IMR-90 (cell line): ENCODE measurements at regions not wholly inside any gene's neighbourhood (a gene's known extent, or its start where the extent isn't known, plus 50 kb on each side); places are given as distances from the start of the nearest gene placed in this dataset.

Source experiments
- ATAC-seq: fragments of 200-7000 bp; cut with Tn5 transposase; 2 replicates; pipeline ENCODE4 v1.9.1; 2020; ENCODE audit warnings: low read depth, mild to moderate bottlenecking, moderate library complexity
- BruUV-seq: library from RNA; stranded (reverse); fragments of 400-500 nt; replicated peaks from 2 replicates; lab custom pipeline; 2021; lab: Mats Ljungman, UMichigan
- CTCF ChIA-PET: fragments of 300-600 bp; formaldehyde crosslinking; extraction: SDS; loops from one replicate; lab custom pipeline; 2021; ENCODE audit warnings: antibody characterized with exemption; lab: Yijun Ruan, JAX
- POLR2A ChIA-PET: fragments of 300-600 bp; sonication (Branson Sonifier 250); formaldehyde crosslinking; loops from one replicate; lab custom pipeline; 2022; ENCODE audit warnings: antibody characterized with exemption; ENCODE audit not compliant: unreplicated experiment; lab: Charles Lee
- DNase-seq: peaks from one replicate; pipeline ENCODE4 v3.0.0; 2013
- H2AFZ ChIP-seq: replicated peaks from 2 replicates; pipeline ENCODE3; 2013; ENCODE audit warnings: low read length, mild to moderate bottlenecking; ENCODE audit not compliant: poor library complexity
- H2AK5ac ChIP-seq: 2 replicates; pipeline ENCODE4 v1.6.1; 2013; ENCODE audit warnings: low read depth, low read length, inconsistent platforms
- H2AK9ac ChIP-seq: replicated peaks from 2 replicates; pipeline ENCODE3; 2013; ENCODE audit warnings: mild to moderate bottlenecking, low read depth, low read length, moderate library complexity; ENCODE audit not compliant: poor library complexity
- H2BK120ac ChIP-seq: 2 replicates; pipeline ENCODE4 v1.6.1; 2013; ENCODE audit warnings: low read depth, low read length, inconsistent platforms
- H2BK15ac ChIP-seq: 3 replicates; pipeline ENCODE4 v1.6.1; 2013; ENCODE audit warnings: low read depth, low read length, inconsistent platforms
- H2BK20ac ChIP-seq: 2 replicates; pipeline ENCODE4 v1.6.1; 2013; ENCODE audit warnings: low read depth, mild to moderate bottlenecking, inconsistent platforms, low read length, moderate library complexity
- H2BK5ac ChIP-seq: 2 replicates; pipeline ENCODE4 v1.6.1; 2013; ENCODE audit warnings: mild to moderate bottlenecking, low read depth, low read length, inconsistent platforms; ENCODE audit not compliant: poor library complexity, severe bottlenecking
- H3K14ac ChIP-seq: replicated peaks from 2 replicates; pipeline ENCODE4 v1.6.1; 2013; ENCODE audit warnings: low read depth, low read length, inconsistent platforms
- H3K18ac ChIP-seq: 2 replicates; pipeline ENCODE4 v1.6.1; 2013; ENCODE audit warnings: low read depth, low read length, control low read depth
- H3K23ac ChIP-seq: 2 replicates; pipeline ENCODE4 v1.6.1; 2013; ENCODE audit warnings: low read depth, low read length, inconsistent platforms
- H3K27ac ChIP-seq: 2 replicates; pipeline ENCODE4 v1.5.1; 2013; ENCODE audit warnings: mild to moderate bottlenecking, control low read depth, low read length; ENCODE audit not compliant: insufficient read depth
- H3K27me3 ChIP-seq: 2 replicates; pipeline ENCODE4 v1.6.1; 2013; ENCODE audit warnings: low read length; ENCODE audit not compliant: control insufficient read depth, insufficient read depth
- H3K36me3 ChIP-seq: 2 replicates; pipeline ENCODE4 v1.6.1; 2013; ENCODE audit warnings: low read length, mixed read lengths; ENCODE audit not compliant: control insufficient read depth, insufficient read depth
- H3K4ac ChIP-seq: 2 replicates; pipeline ENCODE4 v1.6.1; 2013; ENCODE audit warnings: low read depth, low read length, inconsistent platforms
- H3K4me1 ChIP-seq: 2 replicates; pipeline ENCODE4 v1.6.1; 2013; ENCODE audit warnings: low read length, mixed read lengths; ENCODE audit not compliant: control insufficient read depth, insufficient read depth
- H3K4me2 ChIP-seq: 2 replicates; pipeline ENCODE4 v1.6.1; 2013; ENCODE audit warnings: low read depth, mild to moderate bottlenecking, control low read depth, low read length, moderate library complexity
- H3K4me3 ChIP-seq: 2 replicates; pipeline ENCODE4 v1.5.1; 2013; ENCODE audit warnings: low read depth, mild to moderate bottlenecking, control low read depth, low read length, moderate library complexity; ENCODE audit not compliant: insufficient read depth
- H3K56ac ChIP-seq: 2 replicates; pipeline ENCODE4 v1.6.1; 2013; ENCODE audit warnings: low read length, inconsistent platforms; ENCODE audit not compliant: insufficient read depth; ENCODE audit errors: extremely low read depth
- H3K79me1 ChIP-seq, 2 experiments: 2 replicates each; pipeline ENCODE4 v1.6.1; 2013; ENCODE audit warnings: low read length in 2 of 2, inconsistent platforms in 1 of 2, low read depth in 1 of 2
- H3K9ac ChIP-seq: 2 replicates; pipeline ENCODE4 v1.6.1; 2013; ENCODE audit warnings: low read depth, low read length, control low read depth
- H3K9me1 ChIP-seq: 2 replicates; pipeline ENCODE4 v1.6.1; 2013; ENCODE audit warnings: low read length, inconsistent platforms; ENCODE audit not compliant: insufficient read depth
- H3K9me3 ChIP-seq: 2 replicates; pipeline ENCODE4 v1.6.1; 2013; ENCODE audit warnings: low read length; ENCODE audit not compliant: control insufficient read depth, insufficient read depth
- H4K20me1 ChIP-seq: 2 replicates; pipeline ENCODE4 v1.6.1; 2013; ENCODE audit warnings: low read length, inconsistent platforms; ENCODE audit not compliant: insufficient read depth
- H4K5ac ChIP-seq: 2 replicates; pipeline ENCODE4 v1.6.1; 2013; ENCODE audit warnings: mild to moderate bottlenecking, low read depth, low read length, control low read depth
- H4K8ac ChIP-seq, 2 experiments: 2 replicates each; pipeline ENCODE4 v1.6.1; 2013; ENCODE audit warnings: low read depth in 2 of 2, low read length in 2 of 2, control low read depth in 1 of 2, inconsistent platforms in 1 of 2
- H4K91ac ChIP-seq: 2 replicates; pipeline ENCODE4 v1.6.1; 2013; ENCODE audit warnings: low read depth, low read length, inconsistent platforms; ENCODE audit not compliant: insufficient read depth
- BHLHE40 ChIP-seq: fragments of 150-350 bp; IDR thresholded peaks from 2 replicates; pipeline ENCODE4 v1.6.1; 2016; ENCODE audit warnings: mild to moderate bottlenecking, low read depth, low read length
- CHD1 ChIP-seq: IDR thresholded peaks from 2 replicates; pipeline ENCODE4 v1.6.1; 2012; ENCODE audit warnings: low read depth, low read length, improper control_type of control experiment
- FOS ChIP-seq: fragments of 150-350 bp; IDR thresholded peaks from 2 replicates; pipeline ENCODE4 v1.6.1; 2016; ENCODE audit warnings: low read depth, low read length
- MAFK ChIP-seq: IDR thresholded peaks from 2 replicates; pipeline ENCODE4 v1.6.1; 2012; ENCODE audit warnings: low read depth, low read length, improper control_type of control experiment
- MAZ ChIP-seq: IDR thresholded peaks from 2 replicates; pipeline ENCODE4 v1.6.1; 2012; ENCODE audit warnings: low read depth, mild to moderate bottlenecking, low read length, improper control_type of control experiment, moderate library complexity, borderline replicate concordance
- MXI1 ChIP-seq: IDR thresholded peaks from 2 replicates; pipeline ENCODE4 v1.6.1; 2012; ENCODE audit warnings: low read depth, mild to moderate bottlenecking, low read length, moderate library complexity, borderline replicate concordance
- NFE2L2 ChIP-seq: fragments of 150-350 bp; IDR thresholded peaks from 2 replicates; pipeline ENCODE4 v1.6.1; 2016; ENCODE audit warnings: low read depth, mild to moderate bottlenecking, low read length
- RAD21 ChIP-seq: IDR thresholded peaks from 2 replicates; pipeline ENCODE4 v1.6.1; 2012; ENCODE audit warnings: low read length, improper control_type of control experiment
- RCOR1 ChIP-seq: IDR thresholded peaks from 2 replicates; pipeline ENCODE4 v1.6.1; 2012; ENCODE audit warnings: mild to moderate bottlenecking, low read length, improper control_type of control experiment; ENCODE audit not compliant: insufficient replicate concordance
- RFX5 ChIP-seq: IDR thresholded peaks from 2 replicates; pipeline ENCODE4 v1.8.0; 2012; ENCODE audit warnings: low read depth, mild to moderate bottlenecking, low read length, moderate library complexity
- WGBS, 2 experiments: methylation state at CpG; one replicate each; pipeline versions ENCODE4 v1.1.5 to v1.1.7; 2013; ENCODE audit warnings: missing lambda C conversion rate in 2 of 2; ENCODE audit not compliant: insufficient read length in 1 of 2; ENCODE audit errors: extremely low coverage in 2 of 2; 5-methylcytosine and 5-hydroxymethylcytosine counted together
- dilution Hi-C: fragments of 300-500 bp; cut with HindIII; formaldehyde crosslinking; loops from one replicate; pipeline ENCODE4 v1.14.3; 2018; ENCODE audit warnings: low sequenced_read_pairs; ENCODE audit not compliant: unreplicated experiment
- in situ Hi-C: fragments of 300-500 bp; cut with MboI; formaldehyde crosslinking; loops from 3 replicates; pipeline ENCODE4 v1.14.3; 2019; ENCODE audit warnings: low sequenced_read_pairs, inconsistent platforms, mixed read lengths
- intact Hi-C: fragments of 100-400 bp; cut with micrococcal nuclease; formaldehyde crosslinking; loops from 2 replicates; pipeline ENCODE4 v1.10.0; 2022
- TF ChIP-seq, protein P1 (sequence below): fragments of 150-350 bp; IDR thresholded peaks from 2 replicates; pipeline ENCODE4 v1.6.1; 2017; ENCODE audit warnings: mild to moderate bottlenecking, antibody characterized with exemption, low read length, low read depth
- TF ChIP-seq, protein P2 (sequence below): fragments of 150-350 bp; IDR thresholded peaks from 2 replicates; pipeline ENCODE4 v1.6.1; 2016; ENCODE audit warnings: low read depth, mild to moderate bottlenecking, low read length, moderate library complexity, borderline replicate concordance

- H2AK9ac ChIP-seq = peak overlapping the region; percentile 21
- no CpG with 5 or more reads among the region's 7 CpGs for WGBS, 2 experiments
- dilution Hi-C loops (no loop called here), in situ Hi-C loops (no loop called here), intact Hi-C loops (no loop called here)
- H3K27ac ChIP-seq = peak overlapping the region; percentile 30
- H2AK5ac ChIP-seq = peak overlapping the region; percentile 83
- H3K36me3 ChIP-seq = no peaks in the 10 kb centered on the region
- H3K14ac ChIP-seq = peak overlapping the region; percentile 66
- peaks cover 0 to 8% of the 10 kb centered on the region in 2 experiments; a peak in 2 of 4 replicates for H3K79me1 ChIP-seq
- no peak overlapping the region for H3K9ac ChIP-seq
- DNase-seq (peak; percentile 61), ATAC-seq (peak; percentile 48; the same call in 1 of the 2 replicates)
- H3K56ac ChIP-seq = 0 out of 2 replicates have a peak overlapping the region, but pooled peaks have one; percentile 13
- H3K4me2 ChIP-seq = peak overlapping the region; percentile 48; the same call in 1 of the 2 replicates
- H3K4me1 ChIP-seq = peaks cover 20% of the 10 kb centered on the region
- peak overlapping the region; percentile 98 for H2BK20ac ChIP-seq
- peak overlapping the region; percentile 67 for H4K91ac ChIP-seq
- CTCF ChIA-PET = interaction anchor here (1.3 kb wide), 1 partner anchor 14 kb away, joined by 3 read pairs; no protein-coding TSS in a partner anchor
- H4K20me1 ChIP-seq = no peaks in the 10 kb centered on the region
- peak overlapping the region; percentile 75 for H2BK15ac ChIP-seq
- peak overlapping the region; percentile 92 for H2BK120ac ChIP-seq
- H3K18ac ChIP-seq = peak overlapping the region; percentile 89
- H2AFZ ChIP-seq = peak overlapping the region; percentile 61
- BruUV-seq = no TSS peak
- peak overlapping the region; percentile 59; the same call in 1 of the 2 replicates for H3K23ac ChIP-seq
- H3K4me3 ChIP-seq = no peak overlapping the region
- peak overlapping the region; percentile 23 to 78; a peak in 3 of 4 replicates for H4K8ac ChIP-seq
- peak overlapping the region; percentile 73; the same call in 1 of the 2 replicates for H4K5ac ChIP-seq
- no peaks in the 10 kb centered on the region for H3K27me3 ChIP-seq
- no peaks in the 10 kb centered on the region for H3K9me3 ChIP-seq
- H2BK5ac ChIP-seq = peak overlapping the region; percentile 92
- POLR2A ChIA-PET = interaction anchor here (0.6 kb wide), 1 partner anchor 92 kb away, joined by 3 read pairs; no protein-coding TSS in a partner anchor
- H3K4ac ChIP-seq = peak overlapping the region; percentile 76
- H3K9me1 ChIP-seq = peaks cover 18% of the 10 kb centered on the region
- TF ChIP-seq BHLHE40 (no peak), RAD21 (no peak), FOS (no peak), RCOR1 (no peak), NFE2L2 (no peak), CHD1 (no peak), MXI1 (no peak), MAFK (no peak), RFX5 (no peak), MAZ (no peak)
- TF ChIP-seq, protein P1, sequence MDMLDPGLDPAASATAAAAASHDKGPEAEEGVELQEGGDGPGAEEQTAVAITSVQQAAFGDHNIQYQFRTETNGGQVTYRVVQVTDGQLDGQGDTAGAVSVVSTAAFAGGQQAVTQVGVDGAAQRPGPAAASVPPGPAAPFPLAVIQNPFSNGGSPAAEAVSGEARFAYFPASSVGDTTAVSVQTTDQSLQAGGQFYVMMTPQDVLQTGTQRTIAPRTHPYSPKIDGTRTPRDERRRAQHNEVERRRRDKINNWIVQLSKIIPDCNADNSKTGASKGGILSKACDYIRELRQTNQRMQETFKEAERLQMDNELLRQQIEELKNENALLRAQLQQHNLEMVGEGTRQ = no peak
- TF ChIP-seq, protein P2, sequence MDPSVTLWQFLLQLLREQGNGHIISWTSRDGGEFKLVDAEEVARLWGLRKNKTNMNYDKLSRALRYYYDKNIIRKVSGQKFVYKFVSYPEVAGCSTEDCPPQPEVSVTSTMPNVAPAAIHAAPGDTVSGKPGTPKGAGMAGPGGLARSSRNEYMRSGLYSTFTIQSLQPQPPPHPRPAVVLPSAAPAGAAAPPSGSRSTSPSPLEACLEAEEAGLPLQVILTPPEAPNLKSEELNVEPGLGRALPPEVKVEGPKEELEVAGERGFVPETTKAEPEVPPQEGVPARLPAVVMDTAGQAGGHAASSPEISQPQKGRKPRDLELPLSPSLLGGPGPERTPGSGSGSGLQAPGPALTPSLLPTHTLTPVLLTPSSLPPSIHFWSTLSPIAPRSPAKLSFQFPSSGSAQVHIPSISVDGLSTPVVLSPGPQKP = no peak
These were observed 175.7 kb upstream of the INHBA start for GRCh38 chr7:41878309-41879295.
